ENCODE measurements at regions not wholly inside any gene's neighbourhood (a gene's known extent, or its start where the extent isn't known, plus 50 kb on each side); places are given as distances from the start of the nearest gene placed in this dataset.

DNA sequence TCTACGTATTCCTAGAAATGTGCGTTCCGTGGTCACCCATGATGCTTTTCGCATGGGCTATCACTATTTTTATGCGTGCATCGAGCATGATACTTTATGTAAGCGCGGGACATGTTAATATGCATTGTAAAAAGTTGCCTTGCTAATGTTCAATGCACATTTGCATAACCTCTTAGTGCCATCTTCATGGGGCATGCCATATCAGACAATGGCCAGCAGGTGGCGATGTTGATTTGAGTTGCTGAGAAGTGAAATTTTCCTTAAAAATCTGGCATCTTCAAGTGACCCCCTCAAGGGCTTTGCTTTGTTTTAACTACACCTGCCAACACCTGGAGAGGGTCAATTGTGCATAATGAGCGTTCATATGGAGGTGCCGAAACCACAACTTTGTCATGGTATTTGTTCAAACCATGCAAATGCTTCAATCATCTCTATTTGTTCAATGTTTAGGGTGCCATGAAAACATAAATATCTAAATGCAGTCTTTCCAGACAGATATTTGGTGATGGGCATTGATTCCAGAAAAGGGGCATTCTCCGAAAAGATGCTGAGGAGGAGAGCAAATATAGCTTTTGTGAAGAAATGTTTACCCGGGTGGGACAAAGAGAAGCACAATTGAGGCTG lies 833.9 kb upstream of the PRKX start:
- 62% methylated on average over 8 of the region's 13 CpGs; no CpG with 5 or more reads in 1 of the 2 experiments for WGBS, 2 experiments (ENCODE audit: extremely low coverage in 2 of 2, insufficient read length in 1 of 2)
- Histone ChIP-seq H2BK15ac (ENCODE audit: low read depth, low read length) (no peak overlapping the region), H3K14ac (replicated peaks; ENCODE audit: low read depth, low read length) (no peak overlapping the region), H3K23ac (ENCODE audit: low read depth, low read length) (no peak overlapping the region), H3K9ac (ENCODE audit: low read depth, low read length) (no peak overlapping the region), H2BK120ac (ENCODE audit: low read depth, low read length) (no peak overlapping the region), H3K4me3 (ENCODE audit: insufficient read depth, low read depth, low read length) (no peak overlapping the region), H3K18ac (ENCODE audit: low read depth, low read length) (no peak overlapping the region), H3K9me1 (ENCODE audit: insufficient read depth, low read length) (no peaks in the 10 kb centered on the region), H3K27me3 (ENCODE audit: control insufficient read depth, insufficient read depth, low read length) (no peaks in the 10 kb centered on the region), H3K36me3 (ENCODE audit: control insufficient read depth, insufficient read depth, low read length) (no peaks in the 10 kb centered on the region), H4K91ac (ENCODE audit: insufficient read depth, low read depth, low read length) (no peak overlapping the region), H3K4ac (ENCODE audit: low read depth, low read length) (no peak overlapping the region), H2AK9ac (replicated peaks; ENCODE audit: low read depth, low read length, poor library complexity) (no peak overlapping the region), H3K79me1 (ENCODE audit: low read depth in 1 of 2, low read length in 2 of 2) (no peaks in the 10 kb centered on the region), H2AK5ac (ENCODE audit: low read depth, low read length) (no peak overlapping the region), H2BK5ac (ENCODE audit: low read depth, low read length, poor library complexity, severe bottlenecking) (no peak overlapping the region), H3K4me1 (ENCODE audit: control insufficient read depth, insufficient read depth, low read length) (no peaks in the 10 kb centered on the region), H3K56ac (ENCODE audit: extremely low read depth, insufficient read depth, low read length) (no peak overlapping the region), H2AFZ (replicated peaks; ENCODE audit: low read length, poor library complexity) (no peak overlapping the region), H4K5ac (ENCODE audit: low read depth, low read length) (no peak overlapping the region), H3K4me2 (ENCODE audit: low read depth, low read length) (no peak overlapping the region), H3K27ac (ENCODE audit: insufficient read depth, low read length) (no peak overlapping the region), H2BK20ac (ENCODE audit: low read depth, low read length) (no peak overlapping the region), H4K20me1 (ENCODE audit: insufficient read depth, low read length) (no peaks in the 10 kb centered on the region), H4K8ac (ENCODE audit: low read depth in 2 of 2, low read length in 2 of 2) (no peak overlapping the region), H3K9me3 (ENCODE audit: control insufficient read depth, insufficient read depth, low read length) (peaks cover 4% of the 10 kb centered on the region)
- no TSS peak for BruUV-seq (replicated peaks)
- ATAC-seq (ENCODE audit: low read depth) (no peak), DNase-seq (peak; percentile 40)
- TF ChIP-seq MAZ (IDR thresholded peaks at IDR 0.05; ENCODE audit: borderline replicate concordance, low read depth, low read length) (no peak), SMC3 (IDR thresholded peaks at IDR 0.05; ENCODE audit: low read depth, low read length) (peak; percentile 33; the same call in 1 of the 2 replicates), RFX5 (IDR thresholded peaks at IDR 0.05; ENCODE audit: low read depth, low read length) (no peak), MAFK (IDR thresholded peaks at IDR 0.05; ENCODE audit: low read depth, low read length) (no peak), POLR2A (IDR thresholded peaks at IDR 0.05; ENCODE audit: low read depth, low read length) (no peak), BHLHE40 (IDR thresholded peaks at IDR 0.05; ENCODE audit: low read depth, low read length) (no peak), CHD1 (IDR thresholded peaks at IDR 0.05; ENCODE audit: low read depth, low read length) (no peak), FOS (IDR thresholded peaks at IDR 0.05; ENCODE audit: low read depth, low read length) (no peak), RCOR1 (IDR thresholded peaks at IDR 0.05; ENCODE audit: insufficient replicate concordance, low read length) (no peak), MXI1 (IDR thresholded peaks at IDR 0.05; ENCODE audit: borderline replicate concordance, low read depth, low read length) (no peak), NFE2L2 (IDR thresholded peaks at IDR 0.05; ENCODE audit: low read depth, low read length) (no peak), CEBPB (IDR thresholded peaks at IDR 0.05; ENCODE audit: low read depth, low read length) (no peak), RAD21 (IDR thresholded peaks at IDR 0.05; ENCODE audit: low read length) (peak; percentile 54; the same call in 1 of the 2 replicates)
- TF ChIP-seq, protein P1, sequence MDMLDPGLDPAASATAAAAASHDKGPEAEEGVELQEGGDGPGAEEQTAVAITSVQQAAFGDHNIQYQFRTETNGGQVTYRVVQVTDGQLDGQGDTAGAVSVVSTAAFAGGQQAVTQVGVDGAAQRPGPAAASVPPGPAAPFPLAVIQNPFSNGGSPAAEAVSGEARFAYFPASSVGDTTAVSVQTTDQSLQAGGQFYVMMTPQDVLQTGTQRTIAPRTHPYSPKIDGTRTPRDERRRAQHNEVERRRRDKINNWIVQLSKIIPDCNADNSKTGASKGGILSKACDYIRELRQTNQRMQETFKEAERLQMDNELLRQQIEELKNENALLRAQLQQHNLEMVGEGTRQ (IDR thresholded peaks at IDR 0.05; ENCODE audit: low read depth, low read length): no peak
- TF ChIP-seq, protein P2, sequence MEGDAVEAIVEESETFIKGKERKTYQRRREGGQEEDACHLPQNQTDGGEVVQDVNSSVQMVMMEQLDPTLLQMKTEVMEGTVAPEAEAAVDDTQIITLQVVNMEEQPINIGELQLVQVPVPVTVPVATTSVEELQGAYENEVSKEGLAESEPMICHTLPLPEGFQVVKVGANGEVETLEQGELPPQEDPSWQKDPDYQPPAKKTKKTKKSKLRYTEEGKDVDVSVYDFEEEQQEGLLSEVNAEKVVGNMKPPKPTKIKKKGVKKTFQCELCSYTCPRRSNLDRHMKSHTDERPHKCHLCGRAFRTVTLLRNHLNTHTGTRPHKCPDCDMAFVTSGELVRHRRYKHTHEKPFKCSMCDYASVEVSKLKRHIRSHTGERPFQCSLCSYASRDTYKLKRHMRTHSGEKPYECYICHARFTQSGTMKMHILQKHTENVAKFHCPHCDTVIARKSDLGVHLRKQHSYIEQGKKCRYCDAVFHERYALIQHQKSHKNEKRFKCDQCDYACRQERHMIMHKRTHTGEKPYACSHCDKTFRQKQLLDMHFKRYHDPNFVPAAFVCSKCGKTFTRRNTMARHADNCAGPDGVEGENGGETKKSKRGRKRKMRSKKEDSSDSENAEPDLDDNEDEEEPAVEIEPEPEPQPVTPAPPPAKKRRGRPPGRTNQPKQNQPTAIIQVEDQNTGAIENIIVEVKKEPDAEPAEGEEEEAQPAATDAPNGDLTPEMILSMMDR (conservative IDR thresholded peaks at IDR 0.05; ENCODE audit: low read depth, low read length): peak; percentile 60
- TF ChIP-seq, protein P3, sequence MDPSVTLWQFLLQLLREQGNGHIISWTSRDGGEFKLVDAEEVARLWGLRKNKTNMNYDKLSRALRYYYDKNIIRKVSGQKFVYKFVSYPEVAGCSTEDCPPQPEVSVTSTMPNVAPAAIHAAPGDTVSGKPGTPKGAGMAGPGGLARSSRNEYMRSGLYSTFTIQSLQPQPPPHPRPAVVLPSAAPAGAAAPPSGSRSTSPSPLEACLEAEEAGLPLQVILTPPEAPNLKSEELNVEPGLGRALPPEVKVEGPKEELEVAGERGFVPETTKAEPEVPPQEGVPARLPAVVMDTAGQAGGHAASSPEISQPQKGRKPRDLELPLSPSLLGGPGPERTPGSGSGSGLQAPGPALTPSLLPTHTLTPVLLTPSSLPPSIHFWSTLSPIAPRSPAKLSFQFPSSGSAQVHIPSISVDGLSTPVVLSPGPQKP (IDR thresholded peaks at IDR 0.05; ENCODE audit: borderline replicate concordance, low read depth, low read length): no peak
- intact Hi-C loops (cut with micrococcal nuclease): no loop called here
- in situ Hi-C loops (cut with MboI; ENCODE audit: low sequenced_read_pairs): no loop called here
- ChIA-PET CTCF (no interaction called here), POLR2A (ENCODE audit: unreplicated experiment) (no interaction called here)
- dilution Hi-C loops (cut with HindIII; ENCODE audit: low sequenced_read_pairs, unreplicated experiment): no loop called here

Measured in IMR-90 (cell line).